ENCODE measurements at regions not wholly inside any gene's neighbourhood (a gene's known extent, or its start where the extent isn't known, plus 50 kb on each side); places are given as distances from the start of the nearest gene placed in this dataset.

GRCh38 chr6:43940393-43941087 lies 170.5 kb downstream of the VEGFA start:
- Histone ChIP-seq H3K27ac (ENCODE audit: low read depth, low read length) (no peak overlapping the region), H4K20me1 (ENCODE audit: low read depth, low read length) (no peaks in the 10 kb centered on the region), H3K9me3 (ENCODE audit: insufficient read depth, low read length) (no peaks in the 10 kb centered on the region; the same call in 1 of the 2 replicates), H3K36me3 (ENCODE audit: low read length) (no peaks in the 10 kb centered on the region), H3F3A (ENCODE audit: insufficient read depth) (no peaks in the 10 kb centered on the region), H3K4me2 (ENCODE audit: low read depth, low read length, poor library complexity, severe bottlenecking) (no peak overlapping the region), H3K27me3 (ENCODE audit: low read length) (no peaks in the 10 kb centered on the region), H2AFZ (ENCODE audit: low read depth, low read length, severe bottlenecking) (no peak overlapping the region), H3K79me2 (ENCODE audit: insufficient read depth, low read length) (no peaks in the 10 kb centered on the region), H3K9me2 (replicated peaks; ENCODE audit: insufficient read depth, low read length) (no peaks in the 10 kb centered on the region), H3K4me3 (ENCODE audit: insufficient read depth, low read length, poor library complexity, severe bottlenecking) (no peak overlapping the region), H3K9ac (ENCODE audit: low read length) (no peak overlapping the region)
- no peak for TF ChIP-seq CTCF (IDR thresholded peaks at IDR 0.05; ENCODE audit: insufficient read depth, low read length, poor library complexity, severe bottlenecking)
- TF ChIP-seq EZH2phosphoT487 (conservative IDR thresholded peaks at IDR 0.05; ENCODE audit: low read length), result no peak

- Histone ChIP-seq H4K20me1 (ENCODE audit: low read depth, low read length) (no peaks in the 10 kb centered on the region), H3K27me3 (ENCODE audit: low read length) (no peaks in the 10 kb centered on the region), H3K9ac (ENCODE audit: low read length) (no peak overlapping the region), H3K9me3 (ENCODE audit: insufficient read depth, low read length) (no peaks in the 10 kb centered on the region; the same call in 1 of the 2 replicates), H3K9me2 (replicated peaks; ENCODE audit: insufficient read depth, low read length) (no peaks in the 10 kb centered on the region), H3F3A (ENCODE audit: insufficient read depth) (no peaks in the 10 kb centered on the region), H2AFZ (ENCODE audit: low read depth, low read length, severe bottlenecking) (no peak overlapping the region), H3K4me2 (ENCODE audit: low read depth, low read length, poor library complexity, severe bottlenecking) (no peak overlapping the region), H3K27ac (ENCODE audit: low read depth, low read length) (no peak overlapping the region), H3K36me3 (ENCODE audit: low read length) (no peaks in the 10 kb centered on the region), H3K79me2 (ENCODE audit: insufficient read depth, low read length) (no peaks in the 10 kb centered on the region), H3K4me3 (ENCODE audit: insufficient read depth, low read length, poor library complexity, severe bottlenecking) (no peak overlapping the region)
- TF ChIP-seq EZH2phosphoT487 (conservative IDR thresholded peaks at IDR 0.05; ENCODE audit: low read length) (no peak), CTCF (IDR thresholded peaks at IDR 0.05; ENCODE audit: insufficient read depth, low read length, poor library complexity, severe bottlenecking) (no peak)
Observed at GRCh38 chr6:43940071-43940392, 170.0 kb downstream of the VEGFA start.

GRCh38 chr6:43939281-43940070 lies 169.5 kb downstream of the VEGFA start:
- Histone ChIP-seq H3F3A (ENCODE audit: insufficient read depth) (no peaks in the 10 kb centered on the region), H4K20me1 (ENCODE audit: low read depth, low read length) (no peaks in the 10 kb centered on the region), H3K9ac (ENCODE audit: low read length) (no peak overlapping the region), H3K79me2 (ENCODE audit: insufficient read depth, low read length) (no peaks in the 10 kb centered on the region), H3K36me3 (ENCODE audit: low read length) (no peaks in the 10 kb centered on the region), H2AFZ (ENCODE audit: low read depth, low read length, severe bottlenecking) (no peak overlapping the region), H3K9me2 (replicated peaks; ENCODE audit: insufficient read depth, low read length) (no peaks in the 10 kb centered on the region), H3K4me2 (ENCODE audit: low read depth, low read length, poor library complexity, severe bottlenecking) (no peak overlapping the region), H3K4me3 (ENCODE audit: insufficient read depth, low read length, poor library complexity, severe bottlenecking) (no peak overlapping the region), H3K9me3 (ENCODE audit: insufficient read depth, low read length) (no peaks in the 10 kb centered on the region), H3K27ac (ENCODE audit: low read depth, low read length) (no peak overlapping the region), H3K27me3 (ENCODE audit: low read length) (no peaks in the 10 kb centered on the region)
- TF ChIP-seq CTCF (IDR thresholded peaks at IDR 0.05; ENCODE audit: insufficient read depth, low read length, poor library complexity, severe bottlenecking) (no peak), EZH2phosphoT487 (conservative IDR thresholded peaks at IDR 0.05; ENCODE audit: low read length) (no peak)

Measured in SU-DHL-6 (cell line).